ENCODE measurements at regions not wholly inside any gene's neighbourhood (a gene's known extent, or its start where the extent isn't known, plus 50 kb on each side); places are given as distances from the start of the nearest gene placed in this dataset.

DNA sequence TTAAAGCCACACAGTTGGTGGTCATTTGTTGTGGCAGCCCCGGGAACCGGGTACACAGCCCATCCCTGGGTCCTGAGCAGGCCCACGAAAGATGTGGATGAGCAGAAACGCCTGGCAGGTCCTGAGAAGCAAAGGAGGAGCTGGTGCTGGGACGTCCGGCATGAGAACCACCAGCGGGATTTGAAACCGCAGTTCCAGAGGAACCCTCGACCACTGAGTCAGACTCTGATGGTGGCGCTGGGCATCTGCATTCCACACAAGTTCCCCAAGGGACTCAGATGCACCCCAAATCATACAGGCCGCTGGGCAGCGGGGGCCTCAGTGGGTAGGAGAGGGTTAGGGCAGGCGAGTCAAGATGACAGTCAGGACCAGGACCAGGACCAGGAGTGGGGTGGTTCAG lies 363.0 kb downstream of the SHANK2 start:
- TF ChIP-seq, protein P1, sequence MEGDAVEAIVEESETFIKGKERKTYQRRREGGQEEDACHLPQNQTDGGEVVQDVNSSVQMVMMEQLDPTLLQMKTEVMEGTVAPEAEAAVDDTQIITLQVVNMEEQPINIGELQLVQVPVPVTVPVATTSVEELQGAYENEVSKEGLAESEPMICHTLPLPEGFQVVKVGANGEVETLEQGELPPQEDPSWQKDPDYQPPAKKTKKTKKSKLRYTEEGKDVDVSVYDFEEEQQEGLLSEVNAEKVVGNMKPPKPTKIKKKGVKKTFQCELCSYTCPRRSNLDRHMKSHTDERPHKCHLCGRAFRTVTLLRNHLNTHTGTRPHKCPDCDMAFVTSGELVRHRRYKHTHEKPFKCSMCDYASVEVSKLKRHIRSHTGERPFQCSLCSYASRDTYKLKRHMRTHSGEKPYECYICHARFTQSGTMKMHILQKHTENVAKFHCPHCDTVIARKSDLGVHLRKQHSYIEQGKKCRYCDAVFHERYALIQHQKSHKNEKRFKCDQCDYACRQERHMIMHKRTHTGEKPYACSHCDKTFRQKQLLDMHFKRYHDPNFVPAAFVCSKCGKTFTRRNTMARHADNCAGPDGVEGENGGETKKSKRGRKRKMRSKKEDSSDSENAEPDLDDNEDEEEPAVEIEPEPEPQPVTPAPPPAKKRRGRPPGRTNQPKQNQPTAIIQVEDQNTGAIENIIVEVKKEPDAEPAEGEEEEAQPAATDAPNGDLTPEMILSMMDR (IDR thresholded peaks at IDR 0.05; ENCODE audit: poor library complexity) = no peak
- TF ChIP-seq EZH2phosphoT487 (IDR thresholded peaks at IDR 0.05; ENCODE audit: low read depth, severe bottlenecking, unreplicated experiment) (no peak), EZH2 (IDR thresholded peaks at IDR 0.05; ENCODE audit: borderline replicate concordance) (no peak)
